ENCODE measurements at regions not wholly inside any gene's neighbourhood (a gene's known extent, or its start where the extent isn't known, plus 50 kb on each side); places are given as distances from the start of the nearest gene placed in this dataset.

GRCh38 chr4:124206779-124207605, 505.5 kb downstream of the ANKRD50 start:
- Mint-ChIP-seq H3K4me3 (ENCODE audit: unreplicated experiment) (no peak overlapping the region), H3K9me3 (ENCODE audit: unreplicated experiment) (no peaks in the 10 kb centered on the region), H3K36me3 (ENCODE audit: unreplicated experiment) (no peaks in the 10 kb centered on the region), H3K27ac (ENCODE audit: unreplicated experiment) (no peak overlapping the region), H3K27me3 (ENCODE audit: unreplicated experiment) (peaks cover 4% of the 10 kb centered on the region), H3K4me1 (ENCODE audit: low read depth, unreplicated experiment) (peaks cover 17% of the 10 kb centered on the region)
- no peak for DNase-seq
- no peak for TF ChIP-seq CTCF (IDR thresholded peaks at IDR 0.05; ENCODE audit: partially characterized antibody, unreplicated experiment)

- peaks cover 29% of the 10 kb centered on the region for H3K4me1 Mint-ChIP-seq (ENCODE audit: low read depth, unreplicated experiment)
- TF ChIP-seq CTCF (IDR thresholded peaks at IDR 0.05; ENCODE audit: partially characterized antibody, unreplicated experiment), result no peak
- no peak overlapping the region for H3K27ac Mint-ChIP-seq (ENCODE audit: unreplicated experiment)
- H3K27me3 Mint-ChIP-seq (ENCODE audit: unreplicated experiment), result peaks cover 4% of the 10 kb centered on the region
- DNase-seq, result no peak
- no peaks in the 10 kb centered on the region for H3K9me3 Mint-ChIP-seq (ENCODE audit: unreplicated experiment)
- H3K36me3 Mint-ChIP-seq (ENCODE audit: unreplicated experiment), result no peaks in the 10 kb centered on the region
- H3K4me3 Mint-ChIP-seq (ENCODE audit: unreplicated experiment), result no peak overlapping the region
Observed at GRCh38 chr4:124209211-124209610, 503.3 kb downstream of the ANKRD50 start.

GRCh38 chr4:124209626-124210025, 502.9 kb downstream of the ANKRD50 start:
- H3K9me3 Mint-ChIP-seq (ENCODE audit: unreplicated experiment), result no peaks in the 10 kb centered on the region
- no peak for TF ChIP-seq CTCF (IDR thresholded peaks at IDR 0.05; ENCODE audit: partially characterized antibody, unreplicated experiment)
- DNase-seq, result no peak
- H3K36me3 Mint-ChIP-seq (ENCODE audit: unreplicated experiment), result no peaks in the 10 kb centered on the region
- peaks cover 29% of the 10 kb centered on the region for H3K4me1 Mint-ChIP-seq (ENCODE audit: low read depth, unreplicated experiment)
- H3K27me3 Mint-ChIP-seq (ENCODE audit: unreplicated experiment), result peaks cover 4% of the 10 kb centered on the region
- no peak overlapping the region for H3K4me3 Mint-ChIP-seq (ENCODE audit: unreplicated experiment)
- H3K27ac Mint-ChIP-seq (ENCODE audit: unreplicated experiment), result peak overlapping the region; percentile 67

- no peak for TF ChIP-seq CTCF (IDR thresholded peaks at IDR 0.05; ENCODE audit: partially characterized antibody, unreplicated experiment)
- peak overlapping the region; percentile 10 for H3K27ac Mint-ChIP-seq (ENCODE audit: unreplicated experiment)
Observed at GRCh38 chr4:124210746-124211145, 501.8 kb downstream of the ANKRD50 start.

More at GRCh38 chr4:124210746-124211145, 501.8 kb downstream of the ANKRD50 start:
- Mint-ChIP-seq H3K9me3 (ENCODE audit: unreplicated experiment) (no peaks in the 10 kb centered on the region), H3K4me1 (ENCODE audit: low read depth, unreplicated experiment) (peaks cover 29% of the 10 kb centered on the region), H3K36me3 (ENCODE audit: unreplicated experiment) (peaks cover 4% of the 10 kb centered on the region), H3K4me3 (ENCODE audit: unreplicated experiment) (no peak overlapping the region), H3K27me3 (ENCODE audit: unreplicated experiment) (peaks cover 4% of the 10 kb centered on the region)
- DNase-seq, result no peak

Data from glutamatergic neuron (in vitro differentiated cells).